GM19238 (cell line): ENCODE measurements at regions not wholly inside any gene's neighbourhood (a gene's known extent, or its start where the extent isn't known, plus 50 kb on each side); places are given as distances from the start of the nearest gene placed in this dataset.
"Not testable (repeated sequence)": the region's sequence is repeated elsewhere in the genome, so short reads cannot be mapped to it uniquely, and the experiment has no call there.

ENCODE experiments used
- DNase-seq: peaks from one replicate; pipeline ENCODE4 v3.0.0; 2011; ENCODE audit warnings: low spot score; ENCODE audit not compliant: insufficient read length

DNA sequence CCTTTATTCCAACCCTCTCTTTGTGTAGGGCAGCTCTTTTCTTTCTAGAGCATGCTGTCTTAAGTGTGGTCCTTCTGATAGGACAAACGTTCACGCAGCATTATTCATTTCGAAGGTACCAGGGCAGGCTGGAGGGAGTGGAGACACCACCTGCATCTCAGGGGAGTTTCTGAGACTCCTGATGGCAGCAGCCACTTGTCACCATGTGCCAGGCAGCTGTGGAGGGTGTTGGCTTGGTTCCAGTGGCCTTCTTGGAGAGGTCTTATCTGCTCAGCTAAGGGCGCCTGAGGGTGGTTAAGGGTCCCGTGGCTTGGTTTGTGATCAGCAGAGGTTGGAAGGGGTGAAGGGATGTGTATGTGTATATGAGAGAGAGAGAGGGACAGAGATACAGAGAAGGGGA is 257.1 kb upstream of the EEF2KMT start:
- no peak for DNase-seq

DNA sequence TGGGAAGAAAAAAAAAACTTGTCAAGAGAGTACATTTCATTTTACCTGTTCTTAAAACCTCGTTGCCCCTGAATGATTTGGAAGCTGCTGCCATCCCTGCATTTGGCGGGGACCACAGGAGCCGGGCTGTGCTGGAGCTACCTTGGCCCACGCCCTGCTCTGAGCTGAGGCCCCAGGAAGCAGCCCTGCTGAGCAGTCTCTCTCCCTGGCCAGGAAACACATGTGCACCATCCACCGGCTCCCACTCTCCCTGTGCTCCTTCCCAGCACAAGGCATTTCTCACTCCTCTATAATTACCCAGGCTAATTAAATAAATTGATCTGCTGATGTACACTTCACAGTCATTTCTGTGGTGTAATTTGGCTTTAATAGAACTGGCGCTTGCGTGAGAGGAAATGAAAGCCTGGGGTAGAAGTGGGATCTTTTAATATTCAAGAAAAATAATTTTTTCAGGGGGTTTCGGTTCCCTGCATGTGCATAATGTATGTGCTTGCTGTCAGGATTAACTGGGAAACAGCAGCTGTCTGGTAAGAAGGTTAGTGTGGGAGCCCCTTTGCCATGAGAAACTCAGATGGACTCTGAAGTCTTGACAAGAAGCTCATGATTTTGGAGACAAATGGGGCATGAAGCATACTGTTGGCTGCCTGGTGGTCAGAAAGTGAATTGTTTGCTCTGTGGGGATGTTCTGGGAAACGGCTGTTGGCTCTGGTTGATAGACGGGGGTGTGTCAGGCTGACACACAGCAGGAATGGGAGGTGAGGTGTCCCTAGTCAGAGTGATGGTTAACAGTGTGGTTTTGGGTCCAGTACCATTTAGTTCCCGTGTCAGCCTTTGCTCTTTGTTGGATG is 252.3 kb upstream of the EEF2KMT start:
- DNase-seq: no peak

DNA sequence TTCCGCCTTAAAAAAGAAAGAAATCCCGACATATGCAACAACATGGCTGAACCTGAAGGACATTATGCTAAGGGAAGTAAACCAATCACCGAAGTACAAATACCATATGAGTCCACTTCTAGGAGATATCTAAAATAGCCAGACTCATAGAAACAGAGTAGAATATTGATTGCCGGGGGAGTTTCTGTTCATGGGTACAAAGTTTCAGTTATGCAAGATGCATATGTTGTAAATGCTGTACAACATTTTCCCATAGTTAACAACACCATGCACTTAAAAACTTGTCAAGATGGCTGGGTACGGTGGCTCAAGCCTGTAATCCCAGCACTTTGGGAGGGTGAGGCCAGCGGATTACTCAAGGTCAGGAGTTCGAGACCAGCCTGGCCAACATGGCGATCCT is 251.5 kb upstream of the EEF2KMT start:
- DNase-seq: no peak

DNA sequence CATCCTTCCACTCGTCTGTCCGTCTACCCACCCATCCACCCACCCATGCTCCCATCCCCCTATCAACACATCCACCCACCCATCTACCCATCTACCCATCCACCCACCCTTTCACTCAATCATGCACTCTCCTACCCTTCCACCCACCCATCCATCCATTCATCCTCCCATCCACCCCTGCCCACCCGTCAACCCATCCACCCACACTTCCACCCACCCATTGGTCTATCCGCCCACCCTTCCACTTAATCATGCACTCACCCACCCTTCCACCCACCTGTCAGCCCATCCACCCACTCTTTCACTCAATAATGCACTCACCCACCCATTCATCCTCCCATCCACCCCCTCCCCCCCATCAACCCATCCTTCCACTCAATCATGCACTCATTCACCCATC is 250.0 kb upstream of the EEF2KMT start:
- DNase-seq: no peak

DNA sequence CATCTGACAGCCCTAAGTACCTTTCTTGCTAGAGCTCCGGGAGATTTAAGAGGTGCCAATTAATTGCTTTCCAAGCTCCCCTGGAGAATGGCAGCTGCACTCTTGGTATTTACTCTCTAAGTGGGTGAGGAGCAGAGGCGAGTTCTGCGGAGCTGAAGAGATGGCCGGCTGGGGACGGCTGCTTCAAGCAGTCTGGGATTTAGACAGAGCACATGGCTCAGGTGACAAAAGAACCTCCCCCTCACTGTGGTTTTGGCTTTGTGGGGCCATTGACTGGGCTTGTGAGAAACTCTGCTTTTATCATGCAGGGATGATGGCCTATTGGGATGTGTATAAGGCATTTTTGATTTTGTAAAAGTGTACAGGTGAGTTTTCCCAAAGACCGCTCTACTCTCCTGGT is 239.3 kb upstream of the EEF2KMT start:
- DNase-seq: no peak

DNA sequence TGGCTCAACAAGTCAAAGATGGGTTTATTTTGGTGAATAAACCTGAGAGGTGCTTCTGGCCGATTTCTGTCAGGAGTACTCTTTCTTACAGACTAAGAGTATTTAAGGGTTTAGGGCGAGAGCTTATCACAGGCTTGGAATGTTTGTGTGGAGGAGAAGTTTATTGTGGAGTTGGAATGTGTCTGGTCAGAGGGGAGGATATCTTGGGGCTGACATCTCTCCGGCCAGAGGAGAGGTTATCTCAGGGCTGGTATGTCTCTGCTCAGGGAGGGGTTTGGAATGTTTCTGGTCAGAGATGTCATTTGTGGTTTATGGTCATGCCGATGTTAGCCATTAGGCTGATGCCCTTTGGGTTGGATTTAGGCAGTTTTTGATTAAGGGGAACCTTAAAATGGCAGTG is 236.4 kb upstream of the EEF2KMT start:
- no peak for DNase-seq

DNA sequence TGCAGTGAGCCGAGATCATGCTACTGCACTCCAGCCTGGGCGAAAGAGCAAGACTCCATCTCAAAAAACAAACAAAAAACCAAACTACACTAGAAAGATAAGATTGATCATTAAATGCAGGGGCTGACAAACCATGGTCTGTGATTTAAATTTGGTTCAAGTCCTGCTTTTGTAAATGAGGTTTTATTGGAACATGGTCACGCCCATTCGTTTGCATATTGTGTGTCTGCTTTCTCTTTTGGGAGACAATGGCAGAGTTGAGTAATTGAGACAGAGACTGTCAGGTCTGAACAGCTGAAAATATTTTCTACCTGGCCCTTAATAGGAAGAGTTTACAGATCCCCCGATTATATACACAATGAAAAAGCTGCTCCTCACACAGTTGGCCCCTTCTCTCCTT is 235.5 kb upstream of the EEF2KMT start:
- no peak for DNase-seq

DNA sequence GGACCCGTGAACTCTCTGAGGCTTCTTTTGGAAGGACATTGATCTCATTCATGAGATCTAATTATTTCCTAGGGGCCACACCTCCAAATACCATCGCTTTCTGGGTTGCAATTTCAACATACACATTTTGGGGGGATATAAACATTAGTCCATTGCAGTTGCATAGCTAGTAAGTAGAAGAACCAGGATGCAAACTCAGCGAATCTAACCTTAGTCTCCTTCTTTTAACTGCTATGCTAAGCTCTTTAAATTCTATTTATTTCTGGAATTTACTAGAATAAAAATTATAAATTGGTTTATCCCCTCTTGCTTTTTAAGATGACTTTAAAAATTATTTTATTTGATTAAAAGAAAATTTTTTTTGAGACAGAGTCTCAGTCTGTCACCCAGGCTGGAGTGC is 232.5 kb upstream of the EEF2KMT start:
- DNase-seq: no peak

DNA sequence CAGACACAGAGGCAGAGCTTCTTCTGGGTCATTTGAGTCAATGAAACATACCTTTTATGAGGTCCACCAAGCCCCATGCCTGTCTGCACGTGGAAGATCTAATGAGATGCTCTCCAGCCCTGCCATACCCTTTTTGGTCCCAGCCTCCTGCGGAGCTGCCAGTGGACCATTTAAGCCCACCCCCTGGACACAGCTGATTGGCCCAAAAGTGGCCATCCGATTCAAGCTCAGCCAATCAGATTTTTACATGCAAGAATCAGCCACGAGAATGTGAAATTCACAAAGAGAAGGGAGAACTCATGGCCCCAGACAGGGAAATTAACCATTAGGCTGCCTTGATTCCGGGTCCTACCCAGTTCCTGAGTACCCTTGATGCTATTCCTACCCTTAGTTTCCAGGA is 231.0 kb upstream of the EEF2KMT start:
- no peak for DNase-seq

DNA sequence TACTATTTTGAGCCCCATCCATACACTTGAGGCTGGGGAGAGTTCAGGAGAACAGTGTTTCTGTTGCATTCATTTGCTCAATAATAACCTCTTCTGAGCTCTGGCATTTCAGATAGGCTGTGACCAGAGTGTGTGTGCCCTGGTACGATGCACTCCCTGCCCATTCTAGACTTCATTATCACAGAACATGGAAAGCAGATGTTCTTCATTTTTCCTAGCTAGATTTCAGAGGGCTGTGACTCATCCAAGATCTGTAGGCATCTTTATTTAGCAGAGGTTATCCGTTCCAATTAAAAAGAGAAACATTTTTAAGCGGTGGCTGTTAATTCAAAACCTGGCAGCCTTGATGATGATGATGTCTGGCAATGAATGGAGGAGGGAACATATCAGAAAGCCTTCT is 228.8 kb upstream of the EEF2KMT start:
- DNase-seq: no peak

DNA sequence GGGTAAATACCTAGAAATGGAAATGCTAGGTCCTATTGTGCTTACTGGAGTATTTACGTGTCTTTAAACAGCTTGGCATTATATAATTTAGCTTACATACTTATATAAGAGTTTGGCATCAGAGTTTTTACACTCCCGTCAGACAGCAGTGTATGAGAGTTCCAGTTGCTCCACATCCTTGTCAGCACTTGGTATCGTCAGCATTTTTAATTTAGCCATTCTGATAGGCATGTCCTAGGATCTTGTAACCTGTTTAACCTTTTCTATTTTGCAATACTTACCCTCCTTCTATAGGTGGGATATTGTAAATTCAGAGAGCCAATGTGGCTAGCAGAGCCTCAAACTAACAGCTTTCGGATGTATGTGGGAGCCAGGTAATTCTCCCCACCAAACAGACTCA is 228.3 kb upstream of the EEF2KMT start:
- DNase-seq: no peak

DNA sequence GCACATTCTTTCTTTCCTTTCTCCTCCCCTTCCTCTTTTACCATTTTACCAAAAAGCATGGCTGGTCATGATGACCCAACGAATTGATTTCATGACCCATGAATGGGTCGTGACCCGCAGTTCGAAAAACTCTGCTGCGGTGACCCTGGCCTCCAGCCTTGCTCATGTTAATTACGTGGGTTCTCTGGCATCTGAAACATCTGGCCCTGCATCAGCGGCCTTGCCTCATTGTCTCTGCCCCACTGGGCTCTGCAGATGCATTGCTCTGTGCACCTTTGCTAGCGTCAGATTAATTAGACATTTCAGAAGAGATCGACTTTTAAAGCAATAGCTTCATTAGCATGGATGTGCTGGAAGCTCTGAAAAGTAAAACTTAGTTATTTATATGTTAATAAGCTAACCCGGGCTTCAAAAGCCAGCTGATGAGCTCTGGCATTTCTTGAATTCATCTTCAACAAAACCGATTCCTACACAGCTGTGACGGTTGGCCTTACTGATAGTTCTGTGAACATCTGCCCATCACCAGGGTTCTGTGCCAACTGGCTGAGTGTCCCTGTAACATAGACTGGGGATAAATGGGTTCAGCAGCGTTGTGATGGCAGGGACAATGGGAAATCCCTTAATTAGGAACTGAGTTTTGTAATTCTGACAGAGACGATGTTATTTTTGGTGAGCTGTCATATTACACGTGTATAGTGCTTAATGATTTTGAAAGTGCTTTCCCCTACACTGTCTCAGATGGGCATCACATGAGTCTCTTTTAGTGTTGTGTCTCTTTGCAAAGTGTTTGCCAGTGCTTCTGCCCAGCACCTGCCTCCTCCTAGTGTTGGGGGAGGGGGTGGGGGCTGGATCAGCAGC is 225.9 kb upstream of the EEF2KMT start:
- DNase-seq: no peak

DNA sequence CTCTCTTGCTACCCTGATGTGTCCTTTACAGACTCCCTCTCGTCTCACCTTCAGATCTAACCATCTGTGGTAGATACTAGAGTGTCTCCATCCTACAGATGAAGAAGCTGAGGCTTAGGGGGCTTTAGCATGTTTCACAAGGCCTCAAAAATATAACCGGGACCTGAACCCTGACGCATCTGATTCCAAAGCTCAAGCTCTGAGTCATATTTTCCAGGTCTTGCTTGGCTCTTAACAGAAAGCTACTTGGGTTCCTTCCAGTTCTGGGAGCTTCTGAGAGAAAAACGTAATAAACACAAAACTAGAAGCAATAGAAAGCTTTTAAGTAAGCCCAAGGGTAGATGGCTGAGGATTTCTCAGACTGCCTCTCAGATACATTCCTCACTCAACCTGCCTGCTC is 224.3 kb upstream of the EEF2KMT start:
- DNase-seq: no peak

DNA sequence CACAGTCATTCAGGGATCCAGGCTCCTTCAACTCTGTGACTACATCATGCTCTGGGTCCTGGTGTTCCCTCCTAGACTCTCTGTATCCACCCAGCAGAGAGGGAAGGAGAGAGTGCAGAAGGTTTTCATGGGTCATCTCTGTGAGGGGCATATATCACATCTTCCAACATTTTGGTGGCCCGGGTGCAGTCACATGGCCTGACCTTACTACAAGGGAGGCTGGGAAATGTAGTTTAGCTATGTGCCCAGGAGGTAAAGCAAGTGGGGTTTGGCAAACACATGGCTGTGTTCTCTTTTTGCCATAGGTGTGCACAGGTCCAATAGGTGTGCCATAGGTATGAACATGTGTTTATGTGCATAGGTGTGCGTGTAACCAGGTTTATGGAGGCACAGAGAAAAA is 222.2 kb upstream of the EEF2KMT start:
- DNase-seq: no peak

DNA sequence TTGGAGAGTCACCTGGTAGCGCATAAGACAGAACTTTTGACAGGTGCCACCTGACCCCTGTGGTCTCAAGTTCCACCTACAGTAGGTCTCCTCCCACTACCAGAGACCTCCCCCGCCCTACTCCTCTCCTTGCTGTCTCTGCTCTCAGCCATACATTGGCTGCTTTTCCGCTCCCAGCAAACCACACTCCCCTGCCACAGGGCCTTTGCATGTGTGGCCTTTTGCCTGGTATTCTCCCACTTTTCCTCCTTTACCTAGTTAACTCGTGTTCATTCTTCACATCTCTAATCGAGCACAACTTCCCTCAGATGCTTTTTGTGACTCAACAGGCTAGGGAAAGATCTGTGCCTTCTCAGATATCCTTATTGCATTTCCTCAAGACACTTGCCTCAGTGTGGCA is 218.3 kb upstream of the EEF2KMT start:
- DNase-seq: no peak

DNA sequence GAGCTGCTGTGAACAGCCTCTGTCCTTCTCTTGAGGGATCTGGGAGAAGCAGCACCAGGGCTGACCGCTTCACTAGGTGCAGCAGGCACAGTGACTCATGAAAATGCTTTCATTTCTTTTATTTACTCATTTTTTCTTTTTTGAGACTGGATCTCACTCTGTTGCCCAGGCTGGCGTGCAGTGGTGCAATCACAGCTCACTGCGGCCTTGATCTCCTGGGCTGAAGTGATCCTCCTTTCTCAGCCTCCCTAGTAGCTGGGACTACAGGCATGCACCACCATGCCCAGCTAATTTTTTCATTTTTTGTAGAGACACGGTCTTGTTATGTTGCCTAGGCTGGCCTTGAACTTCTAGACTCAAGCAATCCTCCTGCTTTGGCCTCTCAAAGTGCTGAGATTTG is 216.8 kb upstream of the EEF2KMT start:
- DNase-seq: no peak

DNA sequence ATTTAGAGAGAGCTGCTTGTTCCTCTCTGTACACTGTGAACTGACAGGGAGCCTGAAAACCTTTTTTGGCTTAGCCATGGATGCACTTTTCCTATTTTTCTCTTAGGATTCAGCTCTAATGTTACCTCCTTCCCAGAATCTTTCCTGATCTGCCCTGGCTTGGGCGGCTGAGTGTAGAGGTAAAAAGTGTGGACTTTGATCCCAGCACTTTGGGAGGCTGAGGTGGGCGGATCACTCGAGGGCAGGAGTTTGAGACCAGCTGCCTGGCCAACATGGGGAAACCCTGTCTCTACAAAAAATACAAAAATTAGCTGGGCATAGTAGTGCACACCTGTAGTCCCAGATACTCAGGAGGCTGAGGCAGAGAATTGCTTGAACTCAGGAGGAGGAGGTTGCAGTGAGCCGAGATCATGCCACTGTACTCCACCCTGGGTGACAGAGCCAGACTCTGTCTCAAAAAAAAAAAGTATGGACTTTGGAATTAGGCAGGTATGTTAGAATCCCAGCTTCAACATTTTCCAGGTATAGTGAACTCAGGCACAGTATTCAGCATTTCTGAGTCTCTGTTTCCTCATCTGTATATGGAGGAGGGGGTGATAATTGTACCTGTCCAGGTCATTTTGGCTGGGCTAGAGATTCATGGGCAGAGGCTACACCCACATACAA is 212.5 kb upstream of the EEF2KMT start:
- no peak for DNase-seq

DNA sequence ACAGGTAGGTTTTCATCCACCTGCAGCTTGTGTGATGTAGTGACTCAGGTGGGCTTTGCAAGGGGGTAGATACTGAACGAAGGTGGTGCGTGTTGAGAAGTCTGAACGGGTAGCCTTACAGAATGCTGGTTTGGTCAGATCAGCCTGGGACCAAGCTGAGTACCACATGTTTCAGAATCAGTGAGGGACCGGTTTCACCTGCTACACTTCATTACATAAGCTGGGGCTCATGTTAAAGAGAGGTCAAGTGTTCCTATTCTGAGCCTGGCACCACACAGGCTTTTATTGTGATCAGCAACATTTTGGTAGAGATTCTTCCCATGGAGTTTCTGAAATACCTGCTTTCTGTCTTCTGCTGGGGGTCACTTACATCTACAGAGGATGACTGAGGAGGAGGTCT is 207.4 kb upstream of the EEF2KMT start:
- no peak for DNase-seq

DNA sequence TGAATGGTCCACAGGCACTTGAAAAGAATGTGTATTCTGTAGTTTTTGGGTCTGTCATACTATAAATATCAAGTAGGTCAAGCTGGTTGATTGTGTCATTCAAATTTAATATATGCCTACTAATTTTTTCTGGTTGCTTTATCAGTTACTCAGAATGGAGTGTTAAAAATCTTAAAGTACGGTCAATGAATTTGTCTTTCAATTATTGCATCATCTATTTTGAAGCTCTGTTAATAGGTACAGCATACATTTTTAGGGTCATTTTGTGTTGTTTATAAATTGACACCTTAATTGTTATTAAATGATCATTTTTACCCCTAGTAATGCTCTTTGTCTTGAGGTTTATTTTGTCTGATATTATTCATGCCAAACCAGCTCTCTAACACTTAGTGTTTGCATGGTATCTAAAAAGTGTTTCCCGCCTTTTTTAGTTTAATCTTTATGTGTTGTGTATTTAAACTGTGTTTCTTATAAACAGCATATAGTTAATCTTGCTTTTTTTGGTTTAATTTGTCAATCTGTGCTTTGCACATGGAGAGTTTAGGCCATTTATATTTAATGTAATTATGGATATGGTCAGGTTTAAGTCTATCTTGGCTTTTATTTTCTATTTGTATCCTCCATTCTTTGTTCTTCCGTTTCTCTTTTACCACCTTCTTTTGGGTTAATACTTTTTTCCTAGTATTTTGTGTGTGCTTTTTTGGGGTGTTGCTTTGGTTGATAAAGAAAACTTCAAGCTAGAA is 204.9 kb upstream of the EEF2KMT start:
- DNase-seq: no peak

DNA sequence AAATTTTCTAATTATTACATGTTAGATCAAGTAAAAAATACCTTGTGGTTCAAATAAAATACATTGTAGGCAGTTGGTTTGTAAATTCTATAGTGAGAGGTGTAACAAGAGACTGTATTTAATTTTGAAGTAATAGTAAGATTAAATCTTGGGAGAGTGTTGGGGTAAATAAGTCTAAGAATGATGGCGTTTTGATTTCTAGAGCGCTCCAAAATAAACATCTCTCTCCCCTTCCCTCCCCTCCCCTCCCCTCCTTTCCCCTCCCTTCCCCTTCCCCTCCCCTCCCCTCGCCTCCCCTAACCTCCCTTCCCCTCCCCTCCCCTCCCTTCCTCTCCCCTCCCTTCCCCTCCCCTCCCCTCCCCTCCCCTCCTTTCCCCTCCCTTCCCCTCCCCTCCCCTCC is 200.6 kb upstream of the EEF2KMT start:
- DNase-seq: no peak

DNA sequence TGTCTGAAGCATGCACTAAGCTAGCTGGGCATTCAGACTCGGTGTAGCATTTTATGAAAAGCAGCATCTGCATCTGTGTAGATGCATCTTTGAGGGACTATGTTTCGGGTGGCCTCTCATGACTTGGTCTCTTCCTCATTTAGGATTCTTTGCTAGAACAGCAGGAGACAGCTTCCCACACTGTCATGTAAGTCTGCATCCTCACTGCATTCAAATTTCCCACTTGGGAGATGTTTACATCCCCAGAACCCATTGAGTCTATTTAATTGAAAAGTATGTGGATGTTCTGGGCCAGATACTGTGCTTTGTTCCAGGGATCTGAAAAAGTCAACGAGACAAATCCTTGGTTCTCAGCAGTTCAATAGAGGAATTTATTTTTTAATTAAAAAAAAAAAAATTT is 198.6 kb upstream of the EEF2KMT start:
- DNase-seq: no peak

DNA sequence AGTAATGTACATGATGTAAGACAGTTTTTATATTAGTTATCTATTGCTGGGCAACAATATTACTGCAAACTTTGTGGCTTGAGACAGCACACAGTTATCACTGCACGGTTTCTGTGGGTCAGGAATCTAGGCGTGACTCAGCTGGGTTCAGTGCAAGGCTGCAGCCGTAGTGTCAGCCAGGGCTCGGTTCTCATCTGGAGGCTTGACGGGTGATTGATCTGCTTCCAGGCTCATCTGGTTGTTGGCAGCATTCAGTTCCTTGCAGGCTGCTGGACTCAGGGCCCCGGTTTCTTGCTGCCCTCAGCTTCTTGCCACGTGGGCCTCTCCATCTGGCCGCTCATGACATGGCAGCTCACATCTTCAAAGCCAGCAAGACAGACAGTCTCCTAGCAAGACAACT is 197.7 kb upstream of the EEF2KMT start:
- DNase-seq: not testable (repeated sequence)
